ENCODE measurements at regions not wholly inside any gene's neighbourhood (a gene's known extent, or its start where the extent isn't known, plus 50 kb on each side); places are given as distances from the start of the nearest gene placed in this dataset.

- no peak for TF ChIP-seq POLR2A (IDR thresholded peaks at IDR 0.05)
- TF ChIP-seq CTCF (IDR thresholded peaks at IDR 0.05 in 4 of 5, conservative IDR thresholded peaks at IDR 0.05 in 1 of 5), result no peak
Observed at GRCh38 chr11:27178859-27179258, 138.2 kb downstream of the BBOX1 start.

Measured in gastrocnemius medialis (tissue), 4 donors.